GM18507 (cell line): ENCODE measurements at regions not wholly inside any gene's neighbourhood (a gene's known extent, or its start where the extent isn't known, plus 50 kb on each side); places are given as distances from the start of the nearest gene placed in this dataset.
A peak's percentile ranks its signal among the peaks of the same experiment; 100 is the strongest.

ENCODE experiments used
- DNase-seq: peaks from one replicate; pipeline ENCODE4 v3.0.0; 2011; ENCODE audit warnings: low read depth; ENCODE audit not compliant: insufficient read length; ENCODE audit errors: extremely low spot score
- FAIRE-seq: peaks from 2 replicates; lab custom pipeline; 2011; peaks lifted over from hg19 to GRCh38; lab: Jason Lieb, UNC

GRCh38 chrX:16476692-16477091 lies 173.3 kb upstream of the S100G start:
- no peak for FAIRE-seq
- no peak for DNase-seq

- DNase-seq: no peak
- no peak for FAIRE-seq
These were observed 170.6 kb upstream of the S100G start for GRCh38 chrX:16479206-16479869.

GRCh38 chrX:16480049-16480448 lies 169.9 kb upstream of the S100G start:
- FAIRE-seq (no peak), DNase-seq (no peak)

GRCh38 chrX:16484338-16484737 lies 165.6 kb upstream of the S100G start:
- DNase-seq (no peak), FAIRE-seq (no peak)

- no peak for FAIRE-seq
These were observed 162.2 kb upstream of the S100G start for GRCh38 chrX:16487620-16488385.

GRCh38 chrX:16488959-16489358 lies 161.0 kb upstream of the S100G start:
- FAIRE-seq (no peak), DNase-seq (no peak)

More at GRCh38 chrX:16487620-16488385, 162.2 kb upstream of the S100G start:
- DNase-seq: no peak

GRCh38 chrX:16491461-16491860 lies 158.5 kb upstream of the S100G start:
- no peak for FAIRE-seq
- no peak for DNase-seq

- no peak for DNase-seq
- no peak for FAIRE-seq
These were observed 153.8 kb upstream of the S100G start for GRCh38 chrX:16496175-16496574.

GRCh38 chrX:16511796-16512776 lies 137.9 kb upstream of the S100G start:
- no peak for DNase-seq
- FAIRE-seq: no peak

GRCh38 chrX:16516232-16516876 lies 133.6 kb upstream of the S100G start:
- no peak for DNase-seq
- no peak for FAIRE-seq

GRCh38 chrX:16517039-16517605 lies 132.8 kb upstream of the S100G start:
- no peak for FAIRE-seq
- DNase-seq: no peak

GRCh38 chrX:16518131-16518530 lies 131.8 kb upstream of the S100G start:
- no peak for FAIRE-seq
- no peak for DNase-seq

- FAIRE-seq: no peak
- no peak for DNase-seq
These were observed 125.6 kb upstream of the S100G start for GRCh38 chrX:16524316-16524715.

GRCh38 chrX:16526003-16526402 lies 124.0 kb upstream of the S100G start:
- DNase-seq (no peak), FAIRE-seq (no peak)

- DNase-seq (no peak), FAIRE-seq (peak; percentile 21)
These were observed 121.3 kb upstream of the S100G start for GRCh38 chrX:16528620-16529019.
